IPS-NIHi7 (cell line): ENCODE measurements at regions not wholly inside any gene's neighbourhood (a gene's known extent, or its start where the extent isn't known, plus 50 kb on each side); places are given as distances from the start of the nearest gene placed in this dataset.

Experiments used
- DNase-seq: peaks from one replicate; pipeline ENCODE4 v3.0.0; 2012; ENCODE audit warnings: mixed read lengths; ENCODE audit errors: extremely low spot score

- no peak for DNase-seq
Measured at GRCh38 chr11:91956711-91957110, 267.9 kb upstream of the FAT3 start.

GRCh38 chr11:91955206-91955605 is 269.4 kb upstream of the FAT3 start:
- DNase-seq: no peak

- DNase-seq: no peak
Measured at GRCh38 chr11:91952056-91952455, 272.6 kb upstream of the FAT3 start.

- no peak for DNase-seq
Measured at GRCh38 chr11:91947215-91947820, 277.3 kb upstream of the FAT3 start.

GRCh38 chr11:91946397-91946951 is 278.1 kb upstream of the FAT3 start:
- no peak for DNase-seq

- DNase-seq: no peak
Measured at GRCh38 chr11:91935120-91935519, 289.5 kb upstream of the FAT3 start.

- DNase-seq: no peak
Measured at GRCh38 chr11:91932151-91932821, 292.3 kb upstream of the FAT3 start.

GRCh38 chr11:91927448-91927847 is 297.2 kb upstream of the FAT3 start:
- no peak for DNase-seq

- no peak for DNase-seq
Measured at GRCh38 chr11:91926965-91927364, 297.7 kb upstream of the FAT3 start.

- DNase-seq: no peak
Measured at GRCh38 chr11:91922846-91923245, 301.8 kb upstream of the FAT3 start.

- DNase-seq: no peak
Measured at GRCh38 chr11:91921974-91922373, 302.6 kb upstream of the FAT3 start.

- DNase-seq: no peak
Measured at GRCh38 chr11:91913407-91913806, 311.2 kb upstream of the FAT3 start.

- DNase-seq: no peak
Measured at GRCh38 chr11:91912322-91912721, 312.3 kb upstream of the FAT3 start.

- no peak for DNase-seq
Measured at GRCh38 chr11:91906871-91907624, 317.6 kb upstream of the FAT3 start.

GRCh38 chr11:91904792-91905785 is 319.5 kb upstream of the FAT3 start:
- no peak for DNase-seq

- DNase-seq: no peak
Measured at GRCh38 chr11:91902312-91902711, 322.3 kb upstream of the FAT3 start.

- no peak for DNase-seq
Measured at GRCh38 chr11:91880660-91881059, 344.0 kb upstream of the FAT3 start.

- DNase-seq: no peak
Measured at GRCh38 chr11:91876746-91877145, 347.9 kb upstream of the FAT3 start.

- no peak for DNase-seq
Measured at GRCh38 chr11:91872243-91872642, 352.4 kb upstream of the FAT3 start.

GRCh38 chr11:91871791-91872190 is 352.8 kb upstream of the FAT3 start:
- DNase-seq: no peak

- no peak for DNase-seq
Measured at GRCh38 chr11:91871048-91871447, 353.6 kb upstream of the FAT3 start.

GRCh38 chr11:91869686-91870085 is 354.9 kb upstream of the FAT3 start:
- DNase-seq: no peak
